Memory B cell (primary cell): ENCODE measurements at regions not wholly inside any gene's neighbourhood (a gene's known extent, or its start where the extent isn't known, plus 50 kb on each side); places are given as distances from the start of the nearest gene placed in this dataset.

Experiments
- ATAC-seq: fragments of 150-1000 bp; cut with Tn5 transposase; 2 replicates; pipeline ENCODE4 v1.10.0; 2021; ENCODE audit warnings: low read depth, mild to moderate bottlenecking, moderate library complexity
- DNase-seq, 2 donors: peaks; one replicate each; pipeline ENCODE4 v3.0.0; 2022; ENCODE audit warnings: low spot score in 2 of 2
- H3K27ac Mint-ChIP-seq: one replicate; pipeline ENCODE4 v1.8.0; 2022; ENCODE audit warnings: mild to moderate bottlenecking, moderate library complexity, mixed read lengths
- H3K27me3 Mint-ChIP-seq: one replicate; pipeline ENCODE4 v1.8.0; 2022; ENCODE audit warnings: mixed read lengths
- H3K36me3 Mint-ChIP-seq: one replicate; pipeline ENCODE4 v1.8.0; 2022; ENCODE audit warnings: mild to moderate bottlenecking, mixed read lengths
- H3K4me1 Mint-ChIP-seq: one replicate; pipeline ENCODE4 v1.8.0; 2022; ENCODE audit warnings: mixed read lengths
- H3K4me3 Mint-ChIP-seq: one replicate; pipeline ENCODE4 v1.8.0; 2022; ENCODE audit warnings: mild to moderate bottlenecking, moderate library complexity, mixed read lengths
- H3K9me3 Mint-ChIP-seq: one replicate; pipeline ENCODE4 v1.8.0; 2022; ENCODE audit warnings: mixed read lengths

DNA sequence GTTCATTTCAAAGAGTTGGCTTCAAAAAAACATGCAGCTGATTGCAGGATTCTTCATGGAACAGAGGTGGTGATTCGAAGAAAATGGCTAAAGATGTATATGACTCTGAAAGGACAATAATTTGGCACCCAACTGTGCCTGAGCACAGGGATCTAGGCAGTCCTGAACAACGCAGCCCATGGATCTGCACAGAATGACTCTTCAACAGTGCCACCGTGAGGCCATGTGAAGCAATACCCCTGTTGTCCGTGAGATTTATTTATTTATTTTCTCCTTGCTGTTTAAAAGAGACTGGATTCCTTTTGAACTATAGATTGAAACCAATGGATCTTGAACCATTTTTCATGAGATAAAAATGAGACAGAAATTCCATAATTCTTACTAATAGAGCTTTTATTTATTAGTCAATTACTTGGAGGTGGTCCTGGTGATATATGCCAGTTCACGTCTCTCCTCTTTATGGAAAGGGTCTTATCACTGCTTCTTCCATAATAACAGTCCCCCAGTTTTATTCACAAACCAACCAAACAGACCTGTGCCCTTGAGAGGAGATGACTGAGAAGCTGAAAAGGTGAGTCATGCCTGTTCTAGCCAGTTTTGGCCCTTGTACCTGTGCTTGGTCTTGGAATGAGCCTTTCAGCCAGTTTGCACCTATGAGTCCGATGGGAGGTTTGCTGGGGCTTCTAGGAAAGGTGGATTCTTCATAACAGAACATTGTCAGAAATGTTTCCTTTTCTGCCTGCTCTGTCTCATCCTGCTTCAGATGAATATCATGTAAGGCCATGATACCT is 1598.3 kb downstream of the AACS start:
- no peaks in the 10 kb centered on the region for H3K4me1 Mint-ChIP-seq
- H3K36me3 Mint-ChIP-seq, result no peaks in the 10 kb centered on the region
- H3K27ac Mint-ChIP-seq, result no peak overlapping the region
- H3K4me3 Mint-ChIP-seq, result no peak overlapping the region
- DNase-seq (no peak), ATAC-seq (no peak)
- peaks cover 14% of the 10 kb centered on the region for H3K9me3 Mint-ChIP-seq
- H3K27me3 Mint-ChIP-seq, result peaks cover 3% of the 10 kb centered on the region

DNA sequence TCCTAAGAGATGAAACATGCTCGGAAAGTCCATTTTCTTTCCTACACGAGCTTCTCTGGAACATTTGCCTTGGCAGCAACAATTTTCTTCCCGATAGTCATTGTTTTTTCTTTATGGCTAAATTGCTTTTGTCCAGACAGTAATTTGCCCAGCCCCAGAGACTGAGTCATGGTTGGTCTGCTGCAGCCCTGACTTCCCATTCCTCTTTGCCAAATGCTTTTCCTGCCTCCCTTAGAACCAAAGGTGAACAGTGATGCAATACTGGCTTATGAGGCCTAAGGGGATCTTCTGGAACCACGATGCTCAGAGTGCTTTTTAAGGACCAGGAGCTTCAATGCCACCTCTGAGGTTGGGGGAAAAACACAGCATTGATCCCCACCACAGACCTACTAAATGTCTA is 1599.6 kb upstream of the TMEM132C start:
- DNase-seq, result no peak
- Mint-ChIP-seq H3K27me3 (no peaks in the 10 kb centered on the region), H3K4me3 (no peak overlapping the region), H3K4me1 (no peaks in the 10 kb centered on the region), H3K27ac (no peak overlapping the region), H3K9me3 (peaks cover 8% of the 10 kb centered on the region), H3K36me3 (no peaks in the 10 kb centered on the region)
- ATAC-seq, result no peak

DNA sequence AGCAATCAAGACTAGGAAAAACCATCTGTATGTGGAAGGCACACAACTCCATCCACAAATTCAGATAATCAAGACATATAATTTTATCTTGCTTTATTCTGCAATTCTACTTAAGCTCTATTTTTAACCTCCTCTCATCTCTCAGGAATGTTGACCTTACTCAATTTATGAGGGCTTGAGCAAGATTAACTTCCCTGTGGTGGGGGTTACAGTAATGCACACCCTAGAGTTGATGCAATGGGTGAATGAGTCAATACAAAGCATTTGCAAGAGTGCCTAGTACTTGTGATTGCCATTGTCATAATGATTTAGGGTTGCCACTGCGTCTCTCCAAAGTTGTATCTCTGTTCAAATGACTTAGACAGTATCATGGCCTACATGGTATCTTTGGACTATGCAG is 1598.4 kb upstream of the TMEM132C start:
- ATAC-seq (no peak), DNase-seq (no peak)
- Mint-ChIP-seq H3K9me3 (peaks cover 7% of the 10 kb centered on the region), H3K27ac (no peak overlapping the region), H3K4me3 (no peak overlapping the region), H3K4me1 (no peaks in the 10 kb centered on the region), H3K36me3 (no peaks in the 10 kb centered on the region), H3K27me3 (no peaks in the 10 kb centered on the region)

DNA sequence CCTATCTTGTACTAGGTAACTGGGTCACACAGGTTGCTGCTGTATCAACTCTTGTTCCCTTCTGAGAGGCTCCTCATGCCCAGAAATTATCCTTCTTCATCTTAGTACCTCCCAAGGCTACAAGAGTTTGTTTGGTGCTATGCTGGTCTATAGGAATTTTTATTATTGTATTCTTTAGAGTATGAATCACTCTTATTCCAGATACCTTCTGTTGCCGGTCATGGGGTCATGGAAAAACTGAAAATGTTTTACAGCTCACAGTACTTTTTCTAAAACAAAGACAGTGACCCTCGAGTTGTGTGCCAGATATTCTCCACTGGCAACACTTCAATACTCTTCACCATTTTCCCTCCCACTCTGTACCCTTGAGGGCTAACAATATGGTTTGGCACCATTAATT is 1598.0 kb upstream of the TMEM132C start:
- Mint-ChIP-seq H3K27me3 (no peaks in the 10 kb centered on the region), H3K4me3 (no peak overlapping the region), H3K27ac (no peak overlapping the region), H3K9me3 (peaks cover 7% of the 10 kb centered on the region), H3K4me1 (no peaks in the 10 kb centered on the region), H3K36me3 (no peaks in the 10 kb centered on the region)
- DNase-seq (no peak), ATAC-seq (no peak)

DNA sequence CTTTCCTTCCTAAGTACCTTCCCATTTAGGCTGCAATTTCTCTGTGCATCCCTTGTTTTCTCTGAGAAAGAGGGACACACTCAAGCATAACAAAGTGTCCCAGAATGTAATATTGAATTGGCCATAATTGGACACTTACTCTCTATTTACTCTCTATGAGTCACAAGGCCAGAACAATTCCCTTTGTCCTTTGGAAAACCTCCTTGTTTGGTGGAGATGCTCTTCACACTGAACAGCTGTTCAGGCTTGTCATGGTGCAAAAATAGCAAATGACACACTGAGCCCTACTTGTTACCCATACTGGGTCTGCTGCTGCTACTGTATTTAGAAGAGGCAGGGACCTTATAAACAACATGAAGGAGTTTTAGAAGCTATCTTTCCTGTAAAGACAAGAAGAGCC is 1590.5 kb upstream of the TMEM132C start:
- no peaks in the 10 kb centered on the region for H3K36me3 Mint-ChIP-seq
- no peak overlapping the region for H3K27ac Mint-ChIP-seq
- DNase-seq, result no peak
- peaks cover 3% of the 10 kb centered on the region for H3K9me3 Mint-ChIP-seq
- ATAC-seq, result no peak
- H3K4me3 Mint-ChIP-seq, result no peak overlapping the region
- no peaks in the 10 kb centered on the region for H3K4me1 Mint-ChIP-seq
- H3K27me3 Mint-ChIP-seq, result no peaks in the 10 kb centered on the region

DNA sequence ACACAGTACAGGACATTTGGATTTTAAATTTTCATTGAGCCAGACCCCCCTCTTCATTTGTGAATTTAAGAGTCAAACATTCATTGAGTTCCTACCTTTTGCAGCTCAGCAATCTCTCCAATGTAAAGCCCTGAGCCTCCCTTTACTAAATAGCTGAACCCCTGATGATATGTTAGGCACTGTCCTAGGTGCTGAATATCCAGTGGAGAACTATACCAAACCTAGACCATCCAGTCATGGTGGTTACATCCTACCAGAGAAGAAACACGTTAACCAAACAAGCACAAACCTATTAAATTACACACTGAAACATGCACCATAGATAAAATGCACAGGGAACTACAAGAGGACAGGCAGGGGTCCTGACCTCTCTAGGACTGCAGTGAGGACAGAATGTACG is 1585.3 kb upstream of the TMEM132C start:
- Mint-ChIP-seq H3K9me3 (peaks cover 5% of the 10 kb centered on the region), H3K27me3 (no peaks in the 10 kb centered on the region), H3K4me3 (no peak overlapping the region), H3K36me3 (peaks cover 5% of the 10 kb centered on the region), H3K4me1 (no peaks in the 10 kb centered on the region), H3K27ac (no peak overlapping the region)
- ATAC-seq, result no peak
- DNase-seq, result no peak

DNA sequence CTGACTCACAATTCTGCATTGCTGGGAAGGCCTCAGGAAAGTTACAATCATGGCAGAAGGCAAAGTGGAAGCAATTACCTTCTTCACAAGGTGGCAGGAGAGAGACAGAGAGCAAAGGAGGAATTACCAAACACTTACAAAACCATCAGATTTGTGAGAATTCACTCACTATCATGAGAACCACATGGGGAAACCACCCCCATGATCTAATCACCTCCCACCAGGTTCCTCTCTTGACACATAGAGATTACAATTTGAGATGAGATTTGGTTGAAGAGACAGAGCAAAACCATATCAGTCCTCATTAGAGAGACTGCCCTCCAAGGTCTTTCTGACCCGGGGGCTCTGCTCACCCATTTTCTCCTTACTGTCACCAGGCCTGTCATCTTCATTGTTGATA is 1582.3 kb upstream of the TMEM132C start:
- DNase-seq (no peak), ATAC-seq (no peak)
- H3K9me3 Mint-ChIP-seq, result peaks cover 8% of the 10 kb centered on the region
- no peak overlapping the region for H3K27ac Mint-ChIP-seq
- H3K4me3 Mint-ChIP-seq, result no peak overlapping the region
- no peaks in the 10 kb centered on the region for H3K27me3 Mint-ChIP-seq
- no peaks in the 10 kb centered on the region for H3K4me1 Mint-ChIP-seq
- H3K36me3 Mint-ChIP-seq, result peaks cover 5% of the 10 kb centered on the region

DNA sequence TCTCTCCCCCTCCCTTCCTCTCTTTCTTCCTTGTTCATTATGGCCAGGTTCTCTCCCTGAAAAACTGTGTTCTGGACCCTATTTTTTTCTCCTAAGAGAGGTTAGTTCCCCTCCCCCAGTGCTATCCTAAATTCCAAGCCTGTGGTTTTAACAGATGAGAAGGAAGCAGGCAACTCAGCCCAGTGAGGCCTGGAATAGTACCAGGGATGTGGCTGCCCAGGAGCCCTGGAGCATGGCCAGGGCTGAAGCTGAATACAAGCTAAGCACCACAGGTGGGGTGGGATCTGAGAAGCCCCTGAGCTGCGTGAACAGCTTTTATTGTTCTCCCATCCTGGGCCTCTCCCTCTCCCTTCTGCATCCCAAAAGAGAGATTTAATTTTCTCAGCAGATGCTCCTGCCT is 1581.3 kb upstream of the TMEM132C start:
- no peaks in the 10 kb centered on the region for H3K4me1 Mint-ChIP-seq
- H3K27ac Mint-ChIP-seq, result no peak overlapping the region
- H3K4me3 Mint-ChIP-seq, result no peak overlapping the region
- H3K36me3 Mint-ChIP-seq, result peaks cover 5% of the 10 kb centered on the region
- DNase-seq (no peak), ATAC-seq (no peak)
- H3K9me3 Mint-ChIP-seq, result peaks cover 8% of the 10 kb centered on the region
- H3K27me3 Mint-ChIP-seq, result no peaks in the 10 kb centered on the region

DNA sequence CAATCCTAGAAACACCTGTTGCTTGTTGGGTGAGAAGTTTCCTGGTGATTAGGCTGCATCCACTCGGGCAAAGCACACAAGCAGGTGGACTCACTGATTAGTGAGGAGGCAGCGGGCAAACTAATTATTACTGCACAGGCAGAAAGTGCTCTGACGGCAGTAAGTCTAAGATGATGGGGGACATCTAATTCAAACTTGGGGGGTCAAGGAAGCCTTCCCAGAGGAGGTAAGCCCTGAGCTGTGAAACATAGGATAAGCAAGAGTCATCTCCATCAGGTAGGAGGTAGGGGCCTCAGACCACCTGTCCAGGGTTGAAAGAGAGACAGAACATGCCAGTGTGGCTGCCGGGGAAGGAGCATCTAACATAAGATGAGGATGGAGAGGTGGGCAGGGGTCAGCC is 1578.4 kb upstream of the TMEM132C start:
- Mint-ChIP-seq H3K4me3 (no peak overlapping the region), H3K4me1 (no peaks in the 10 kb centered on the region), H3K27ac (no peak overlapping the region), H3K9me3 (peaks cover 7% of the 10 kb centered on the region), H3K27me3 (no peaks in the 10 kb centered on the region), H3K36me3 (peaks cover 3% of the 10 kb centered on the region)
- no peak for ATAC-seq
- DNase-seq, result no peak

DNA sequence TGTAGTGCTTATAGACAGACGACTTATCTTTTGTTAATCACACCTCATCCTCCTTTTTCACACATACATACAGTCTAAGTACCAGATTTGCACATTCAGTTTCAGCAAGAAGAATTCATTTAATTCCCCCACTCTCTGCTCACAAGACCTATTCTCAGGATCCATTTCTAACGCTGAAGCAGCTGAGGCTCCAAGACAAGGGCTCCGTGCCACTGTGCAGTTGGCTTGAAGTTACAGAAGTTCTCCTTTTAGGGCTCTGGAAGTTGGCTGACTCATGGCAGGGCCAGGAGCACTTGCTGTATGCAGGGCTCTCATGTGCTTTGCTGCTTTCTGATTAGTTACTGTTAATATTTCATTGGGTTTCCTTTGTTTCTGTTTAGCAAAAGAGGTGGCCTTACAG is 1566.9 kb upstream of the TMEM132C start:
- H3K9me3 Mint-ChIP-seq, result peaks cover 2% of the 10 kb centered on the region
- no peak overlapping the region for H3K27ac Mint-ChIP-seq
- no peak overlapping the region for H3K4me3 Mint-ChIP-seq
- no peak for ATAC-seq
- H3K36me3 Mint-ChIP-seq, result no peaks in the 10 kb centered on the region
- H3K27me3 Mint-ChIP-seq, result no peaks in the 10 kb centered on the region
- no peaks in the 10 kb centered on the region for H3K4me1 Mint-ChIP-seq
- no peak for DNase-seq

DNA sequence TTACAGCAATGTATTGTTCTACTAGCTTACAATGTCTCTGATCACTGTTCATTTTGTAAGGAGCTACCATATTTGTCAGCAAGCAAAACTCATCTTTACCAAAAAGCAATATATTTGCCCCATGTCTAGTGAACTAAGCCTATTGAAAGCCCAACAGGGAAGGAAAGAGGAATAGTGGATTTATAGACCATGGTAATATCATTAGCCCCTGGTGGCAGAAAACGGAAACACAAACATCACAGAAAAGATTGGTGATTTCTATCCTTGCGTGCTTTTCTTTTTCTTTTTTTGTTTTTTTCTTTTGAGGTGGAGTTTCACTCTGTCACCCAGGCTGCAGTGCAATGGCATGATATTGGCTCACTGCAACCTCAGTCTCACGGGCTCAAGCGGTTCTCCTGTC is 1562.4 kb upstream of the TMEM132C start:
- no peak overlapping the region for H3K27ac Mint-ChIP-seq

DNA sequence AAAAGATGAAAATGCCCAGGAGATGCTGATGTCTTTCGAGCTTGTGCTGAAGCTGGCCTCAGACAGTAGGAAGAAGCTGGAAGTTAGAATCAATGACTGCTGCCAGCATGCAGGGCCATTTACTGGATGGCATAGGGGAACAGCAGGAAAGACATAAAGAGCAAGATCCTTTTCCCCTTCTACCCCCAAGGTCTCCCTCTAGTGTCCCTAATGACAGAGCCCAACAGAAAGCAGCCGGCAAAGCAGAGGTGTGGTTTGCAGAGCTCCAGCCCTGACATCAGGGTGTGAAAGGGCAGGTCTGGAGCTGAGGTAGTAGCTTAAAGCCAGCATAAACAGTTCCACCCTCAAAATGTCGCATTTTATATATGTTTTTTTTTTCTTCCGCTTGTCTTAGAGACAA is 1560.7 kb upstream of the TMEM132C start:
- Mint-ChIP-seq H3K27ac (no peak overlapping the region), H3K4me1 (no peaks in the 10 kb centered on the region), H3K4me3 (no peak overlapping the region), H3K9me3 (no peaks in the 10 kb centered on the region), H3K27me3 (no peaks in the 10 kb centered on the region), H3K36me3 (no peaks in the 10 kb centered on the region)
- ATAC-seq (no peak), DNase-seq (no peak)

More for the DNA sequence above, 1562.4 kb upstream of the TMEM132C start:
- H3K4me3 Mint-ChIP-seq, result no peak overlapping the region
- no peaks in the 10 kb centered on the region for H3K4me1 Mint-ChIP-seq
- ATAC-seq (no peak), DNase-seq (no peak)
- H3K27me3 Mint-ChIP-seq, result no peaks in the 10 kb centered on the region
- no peaks in the 10 kb centered on the region for H3K36me3 Mint-ChIP-seq
- H3K9me3 Mint-ChIP-seq, result peaks cover 2% of the 10 kb centered on the region

DNA sequence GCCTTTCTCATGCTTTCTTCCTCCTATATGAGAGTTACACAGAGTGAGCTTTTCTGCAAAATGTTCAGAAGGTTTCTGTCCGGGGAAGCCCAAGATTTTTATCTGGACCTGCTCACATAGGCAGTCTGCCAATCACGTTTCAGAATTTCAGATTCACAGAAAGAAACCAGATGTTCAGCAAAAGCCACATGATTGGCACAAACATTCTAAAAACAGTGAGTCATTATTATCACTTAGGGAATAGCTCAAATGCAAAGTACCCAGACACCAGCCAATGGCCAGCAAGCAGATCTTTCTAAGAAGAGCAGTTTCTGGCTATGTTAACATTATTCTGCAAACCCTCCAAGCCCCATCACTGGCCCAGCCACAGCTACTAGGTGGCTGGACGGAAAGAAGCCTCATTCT is 1558.5 kb upstream of the TMEM132C start:
- Mint-ChIP-seq H3K36me3 (no peaks in the 10 kb centered on the region), H3K4me3 (no peak overlapping the region), H3K27ac (no peak overlapping the region), H3K4me1 (no peaks in the 10 kb centered on the region), H3K27me3 (no peaks in the 10 kb centered on the region), H3K9me3 (no peaks in the 10 kb centered on the region)
- ATAC-seq, result no peak
- DNase-seq, result no peak

DNA sequence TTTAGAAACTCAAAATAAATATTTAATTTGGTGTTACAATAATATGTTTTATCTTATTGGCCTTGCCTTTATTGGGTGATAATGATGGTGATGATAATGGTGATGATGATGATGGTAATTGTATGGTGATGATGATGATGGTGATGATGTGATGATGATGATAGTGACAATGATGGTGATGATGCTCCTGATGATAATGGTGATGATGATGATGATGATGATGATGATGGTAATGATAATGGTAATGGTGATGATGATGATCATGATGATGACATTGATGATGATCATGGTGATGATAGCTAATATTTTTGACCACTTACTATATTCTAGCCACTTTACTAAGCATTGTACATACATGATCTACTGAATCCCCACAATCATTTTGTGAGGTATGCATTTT is 1548.6 kb upstream of the TMEM132C start:
- H3K4me1 Mint-ChIP-seq, result no peaks in the 10 kb centered on the region
- H3K4me3 Mint-ChIP-seq, result no peak overlapping the region
- H3K27me3 Mint-ChIP-seq, result no peaks in the 10 kb centered on the region
- no peak overlapping the region for H3K27ac Mint-ChIP-seq
- H3K36me3 Mint-ChIP-seq, result peaks cover 4% of the 10 kb centered on the region
- ATAC-seq (no peak), DNase-seq (no peak)
- H3K9me3 Mint-ChIP-seq, result peaks cover 8% of the 10 kb centered on the region

DNA sequence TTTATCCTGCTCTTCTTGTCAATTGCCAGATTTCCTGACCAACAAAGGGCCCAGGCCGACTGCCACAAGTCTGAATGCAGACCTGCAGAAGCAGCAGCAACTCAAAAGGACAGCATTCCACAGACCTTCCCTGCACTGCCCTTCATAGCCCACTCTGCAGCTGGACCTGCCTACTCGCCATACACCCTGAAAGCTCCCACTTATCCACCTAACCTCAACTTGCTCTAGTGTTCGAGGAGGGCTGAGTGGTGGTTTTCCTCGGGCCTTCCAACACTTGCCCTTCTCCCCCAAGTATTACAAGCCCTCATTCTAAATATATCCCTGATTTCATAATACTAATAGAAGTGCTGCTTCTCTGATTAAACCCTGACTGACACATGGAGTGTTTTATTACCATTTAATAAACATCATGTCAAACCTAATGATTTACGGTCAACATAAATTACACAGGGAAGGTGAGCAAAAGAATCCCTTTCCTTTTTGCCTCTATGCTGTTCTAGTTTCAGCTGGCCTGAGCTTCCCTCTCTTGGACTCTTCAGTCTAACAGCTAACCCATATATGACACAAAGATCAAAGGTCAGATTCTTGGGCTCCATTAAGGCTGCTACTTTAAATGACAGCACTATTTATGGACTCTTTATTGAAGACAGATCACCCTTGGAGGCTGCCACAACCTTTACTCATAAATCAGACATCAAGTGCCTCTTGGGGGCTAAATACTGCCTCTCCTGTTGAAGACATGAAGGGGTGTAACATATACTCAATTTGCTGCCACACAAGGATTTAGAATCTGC is 1546.9 kb upstream of the TMEM132C start:
- ATAC-seq (no peak), DNase-seq (no peak)
- Mint-ChIP-seq H3K27me3 (peaks cover 5% of the 10 kb centered on the region), H3K36me3 (peaks cover 6% of the 10 kb centered on the region), H3K27ac (no peak overlapping the region), H3K4me3 (no peak overlapping the region), H3K4me1 (no peaks in the 10 kb centered on the region), H3K9me3 (peaks cover 16% of the 10 kb centered on the region)
